HG03521 (cell line): ENCODE measurements at regions not wholly inside any gene's neighbourhood (a gene's known extent, or its start where the extent isn't known, plus 50 kb on each side); places are given as distances from the start of the nearest gene placed in this dataset.
"Not testable (repeated sequence)": the region's sequence is repeated elsewhere in the genome, so short reads cannot be mapped to it uniquely, and the experiment has no call there.

Experiments used
- ATAC-seq: cut with Tn5 transposase; IDR thresholded peaks from one replicate; pipeline ENCODE4 v1.9.1; 2021; ENCODE audit warnings: mild to moderate bottlenecking, moderate library complexity; ENCODE audit not compliant: unreplicated experiment

GRCh38 chr4:72797486-72797885 lies 228.5 kb upstream of the ADAMTS3 start:
- no peak for ATAC-seq

DNA sequence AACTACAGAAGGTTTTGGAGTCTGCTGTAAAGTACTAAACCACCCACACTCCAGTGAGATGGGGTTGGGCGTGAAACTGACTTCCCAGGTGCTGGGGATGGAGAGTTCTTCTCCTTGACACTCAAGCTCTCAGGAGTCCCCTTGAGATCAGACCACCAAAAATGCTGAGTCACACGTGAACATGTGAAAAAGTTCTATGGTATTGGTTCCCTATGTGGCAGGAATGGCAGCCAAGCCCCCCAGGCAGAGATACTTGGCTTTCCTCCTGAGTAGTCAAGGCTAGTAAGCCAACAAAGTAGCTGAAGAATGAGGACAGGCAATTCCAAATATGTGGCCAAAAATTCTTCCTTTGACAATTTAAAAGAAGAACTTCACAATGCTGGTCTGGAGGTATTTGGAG lies 222.0 kb upstream of the ADAMTS3 start:
- ATAC-seq: no peak

DNA sequence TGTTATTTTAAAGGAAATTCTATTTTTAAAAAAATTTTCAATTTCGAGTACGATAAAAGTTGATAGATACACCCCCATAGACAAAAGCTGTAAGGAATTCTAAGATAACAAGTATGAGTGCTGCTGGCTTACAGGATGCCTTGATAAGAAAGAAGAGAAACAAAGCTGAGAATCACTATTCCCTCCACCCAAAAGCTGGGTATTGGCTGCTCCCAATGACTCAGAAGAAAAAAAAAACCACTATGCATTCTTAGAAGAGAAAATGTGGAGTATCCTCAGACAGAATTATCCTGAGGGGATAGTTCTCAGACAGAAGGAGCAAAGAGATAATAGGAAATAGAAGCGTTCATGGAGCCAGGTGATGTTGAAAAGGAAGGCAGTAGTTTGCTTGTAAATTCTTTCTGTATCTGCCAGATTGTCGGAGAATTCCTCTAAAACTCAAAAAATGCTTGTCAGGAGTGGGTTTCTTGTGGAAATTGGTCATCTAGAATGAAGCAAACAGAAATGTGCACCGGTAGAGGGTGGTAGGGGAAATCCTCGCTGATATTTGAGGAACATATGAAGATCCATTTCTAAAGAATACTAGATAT lies 217.5 kb upstream of the ADAMTS3 start:
- ATAC-seq: no peak

- no peak for ATAC-seq
These were observed 210.2 kb upstream of the ADAMTS3 start for GRCh38 chr4:72779241-72779640.

GRCh38 chr4:72777436-72777835 lies 208.4 kb upstream of the ADAMTS3 start:
- no peak for ATAC-seq

DNA sequence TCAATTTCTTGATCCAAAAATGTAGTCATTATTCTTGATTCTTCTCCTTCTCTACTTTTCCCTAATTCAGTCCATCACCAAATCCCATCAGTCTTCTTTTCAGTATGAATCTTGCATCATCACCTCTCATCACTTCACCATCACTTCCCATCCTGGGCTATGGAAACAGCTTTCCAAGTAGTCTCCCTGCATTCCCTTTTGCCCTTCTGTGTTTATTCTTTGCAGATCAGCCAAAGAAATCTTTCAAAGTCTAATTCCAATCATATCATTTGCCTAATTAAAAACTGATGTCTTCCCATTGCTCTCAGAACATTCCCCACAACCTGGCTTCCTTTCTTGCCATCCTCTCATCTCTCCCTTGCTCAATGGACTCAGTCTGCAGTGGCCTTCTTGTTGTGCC lies 201.7 kb upstream of the ADAMTS3 start:
- ATAC-seq: no peak

DNA sequence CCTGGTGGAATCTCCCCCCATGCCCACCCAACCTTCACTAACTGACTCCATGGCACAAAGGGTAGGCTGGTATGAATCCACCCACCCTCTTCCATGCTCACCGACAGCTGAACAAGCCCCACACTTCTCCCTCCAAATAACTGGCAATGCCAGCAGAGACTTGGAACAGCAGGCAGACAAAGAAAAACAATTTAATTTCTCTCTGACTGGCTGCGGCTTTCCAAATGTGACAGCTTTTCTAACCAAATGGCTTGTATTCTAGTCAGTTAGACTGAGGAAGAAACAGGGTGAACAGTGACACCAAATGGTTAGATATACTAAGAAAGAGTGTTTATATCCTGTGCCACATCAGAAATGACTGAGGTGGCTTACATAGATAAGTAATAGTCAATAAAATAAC lies 199.3 kb upstream of the ADAMTS3 start:
- ATAC-seq: no peak

GRCh38 chr4:72767618-72768302 lies 198.7 kb upstream of the ADAMTS3 start:
- ATAC-seq: no peak

DNA sequence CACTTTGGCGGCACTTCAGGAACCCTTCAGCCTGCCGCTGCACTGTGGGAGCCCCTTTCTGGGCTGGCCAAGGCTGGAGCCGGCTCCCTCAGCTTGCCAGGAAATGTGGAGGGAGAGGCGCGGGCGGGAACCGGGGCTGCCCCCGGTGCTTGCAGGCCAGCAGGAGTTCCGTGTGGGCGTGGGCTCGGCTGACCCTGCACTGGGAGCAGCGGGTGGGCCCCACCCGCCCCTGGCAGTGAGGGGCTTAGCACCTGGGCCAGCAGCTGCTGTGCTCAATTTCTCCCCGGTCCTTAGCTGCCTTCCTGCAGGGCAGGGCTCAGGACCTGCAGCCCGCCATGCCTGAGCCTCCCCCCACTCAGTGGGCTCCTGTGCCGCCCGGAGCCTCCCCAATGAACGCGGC lies 196.8 kb upstream of the ADAMTS3 start:
- ATAC-seq: not testable (repeated sequence)

DNA sequence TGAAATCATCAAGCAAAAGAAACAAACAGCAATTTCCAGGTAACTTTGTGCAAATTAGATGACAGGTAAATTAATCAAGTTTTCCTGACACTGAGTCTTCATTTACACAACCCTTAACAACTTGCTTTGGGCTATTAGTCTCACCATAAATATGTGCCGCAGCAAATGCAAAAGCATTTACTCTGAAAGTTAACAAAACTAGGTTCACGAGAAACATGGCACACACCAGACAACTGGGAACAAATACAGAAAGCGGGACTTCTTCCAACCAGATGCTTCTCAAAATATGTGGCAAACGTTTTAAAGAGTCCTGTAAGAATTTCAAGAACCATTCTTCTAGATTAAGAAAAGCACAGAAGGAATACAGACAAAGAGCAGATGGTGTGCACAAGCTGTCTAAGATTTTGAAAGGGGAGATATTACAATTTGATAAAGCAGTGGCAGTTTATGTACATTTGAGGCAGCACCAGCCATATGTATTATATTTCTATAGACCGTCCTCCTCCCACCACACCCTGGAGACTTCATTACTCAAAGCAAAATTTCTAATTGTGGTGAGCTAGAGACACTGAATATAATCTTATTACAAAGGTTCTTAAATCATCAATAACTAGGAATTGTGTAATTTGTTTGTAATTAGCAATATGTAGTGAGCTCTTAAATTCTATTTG lies 192.5 kb upstream of the ADAMTS3 start:
- ATAC-seq: no peak

DNA sequence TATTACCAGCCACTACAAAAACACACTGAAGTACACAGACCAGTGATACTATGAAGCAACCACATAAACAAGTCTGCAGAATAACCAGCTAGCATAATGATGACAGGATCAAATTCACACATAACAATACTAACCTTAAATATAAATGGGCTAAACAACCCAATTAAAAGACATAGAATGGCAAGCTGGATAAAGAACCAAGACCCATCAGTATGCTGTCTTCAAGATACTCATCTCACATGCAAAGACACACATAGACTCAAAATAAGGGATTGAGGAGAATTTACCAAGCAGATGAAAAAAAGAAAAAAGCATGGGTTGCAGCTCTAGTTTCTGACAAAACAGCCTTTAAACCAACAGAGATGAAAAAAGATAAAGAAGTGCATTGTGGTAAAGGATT lies 184.4 kb upstream of the ADAMTS3 start:
- ATAC-seq: not testable (repeated sequence)

DNA sequence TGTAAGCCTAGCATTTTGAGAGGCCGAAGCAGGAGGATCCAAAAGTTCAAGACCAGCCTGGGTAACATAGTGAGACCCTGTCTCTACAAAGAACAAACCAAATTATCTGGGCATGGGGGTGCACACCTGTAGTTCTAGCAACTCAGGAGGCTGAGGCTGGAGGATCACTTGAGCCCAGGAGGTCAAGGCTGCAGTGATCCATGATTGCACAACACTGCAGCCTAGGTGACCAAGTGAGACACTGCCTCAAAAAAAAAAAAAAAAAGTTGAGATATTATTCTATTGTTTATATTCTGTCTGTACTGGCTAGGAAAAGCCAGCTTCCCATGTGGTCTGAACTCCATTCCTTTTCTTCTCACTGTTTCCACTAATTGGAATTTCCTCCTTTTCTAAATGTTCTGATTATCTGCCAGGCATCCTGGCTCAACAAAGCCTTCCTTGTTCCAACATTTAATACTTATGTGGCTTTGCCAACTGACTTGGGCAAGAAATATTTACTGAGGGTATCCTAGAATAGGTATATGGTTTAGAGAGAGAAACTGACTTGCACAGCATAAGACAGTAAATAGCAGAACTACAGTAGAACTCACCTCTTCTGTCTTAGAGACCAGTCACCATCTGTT lies 175.2 kb upstream of the ADAMTS3 start:
- ATAC-seq: no peak

DNA sequence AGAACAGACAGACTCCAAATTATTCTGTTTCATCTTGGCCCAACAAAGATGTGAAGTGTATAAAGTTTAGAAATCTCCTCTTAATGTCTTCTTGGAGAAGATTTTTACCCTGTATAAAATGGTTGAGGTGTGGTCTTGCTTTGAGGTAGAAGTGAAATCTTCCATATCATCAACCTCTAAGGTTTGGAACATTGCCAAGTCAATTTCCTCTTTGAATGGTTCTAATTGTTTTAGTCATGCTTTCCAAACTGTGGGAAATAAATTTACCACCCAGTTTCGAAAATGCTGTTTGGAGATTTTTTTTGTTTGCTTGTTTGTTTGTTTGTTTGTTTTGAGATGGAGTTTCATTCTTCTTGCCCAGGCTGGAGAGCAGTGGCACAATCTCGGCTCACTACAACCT lies 174.1 kb upstream of the ADAMTS3 start:
- no peak for ATAC-seq

- no peak for ATAC-seq
These were observed 146.3 kb upstream of the ADAMTS3 start for GRCh38 chr4:72715299-72715698.

GRCh38 chr4:72714482-72715279 lies 145.7 kb upstream of the ADAMTS3 start:
- no peak for ATAC-seq

GRCh38 chr4:72712997-72713396 lies 144.0 kb upstream of the ADAMTS3 start:
- no peak for ATAC-seq

DNA sequence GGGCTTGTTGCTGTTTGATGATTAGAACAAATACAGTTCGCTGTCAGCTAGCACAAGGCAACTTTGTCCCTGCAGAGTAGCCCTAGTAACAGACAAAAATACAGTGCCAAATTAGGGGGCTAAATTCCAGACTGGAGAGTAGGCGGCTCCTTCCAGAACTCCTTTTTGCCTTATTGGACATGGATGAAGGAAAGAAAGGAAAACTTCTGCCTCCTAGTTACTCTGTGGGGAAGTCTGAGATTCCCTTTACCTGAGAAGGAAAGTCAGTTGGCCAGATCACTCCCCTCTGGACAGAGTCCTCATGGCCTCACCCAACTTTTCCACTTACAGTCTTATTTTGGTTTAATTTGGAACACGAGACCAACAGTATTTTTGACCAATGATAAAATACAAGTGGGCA lies 140.5 kb upstream of the ADAMTS3 start:
- ATAC-seq: no peak

- no peak for ATAC-seq
These were observed 137.7 kb upstream of the ADAMTS3 start for GRCh38 chr4:72706684-72707083.

DNA sequence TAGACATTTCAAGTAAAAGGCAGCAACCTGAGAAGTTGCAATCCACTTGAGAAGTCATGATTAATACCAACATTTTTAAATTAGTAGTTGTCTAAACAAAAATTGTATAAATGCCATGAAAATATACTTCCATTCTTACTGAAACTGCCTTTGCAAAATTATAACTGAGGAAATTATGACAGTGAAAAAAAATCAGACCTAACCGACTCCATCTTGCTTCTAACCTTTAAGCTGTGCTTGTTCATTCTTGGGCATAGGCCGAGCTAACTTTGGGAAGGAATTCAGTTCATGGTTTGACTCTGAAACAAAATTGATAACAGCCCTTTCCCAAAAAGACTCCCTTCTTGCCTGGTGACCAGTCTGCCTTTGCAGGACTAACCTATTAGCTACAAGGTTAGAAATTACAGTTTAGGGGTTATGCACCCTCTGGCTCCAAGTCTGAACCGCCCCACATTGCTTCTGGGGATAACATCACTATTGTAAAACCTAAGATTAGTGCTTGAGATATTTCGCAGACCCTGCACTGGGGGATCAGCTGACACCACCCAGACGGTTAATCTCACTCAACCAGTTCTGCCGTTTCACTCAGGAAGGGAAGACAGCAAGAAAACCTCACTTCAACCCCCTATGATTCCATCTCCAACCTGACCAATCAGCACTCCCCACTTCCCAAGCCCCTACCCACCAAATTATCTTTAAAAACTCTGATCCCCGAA lies 136.1 kb upstream of the ADAMTS3 start:
- not testable (repeated sequence) for ATAC-seq

GRCh38 chr4:72702948-72703347 lies 133.9 kb upstream of the ADAMTS3 start:
- ATAC-seq: no peak
